Aorta (tissue), 5 donors: ENCODE measurements at regions not wholly inside any gene's neighbourhood (a gene's known extent, or its start where the extent isn't known, plus 50 kb on each side); places are given as distances from the start of the nearest gene placed in this dataset.

Experiments used
- ATAC-seq: fragments of 200-7000 bp; cut with Tn5 transposase; one replicate; pipeline ENCODE4 v1.9.1; 2022; ENCODE audit warnings: moderate library complexity; ENCODE audit not compliant: low FRiP score
- DNase-seq, 2 donors: peaks; one replicate each; pipeline ENCODE4 v3.0.0-alpha.2; 2020
- H3K27ac ChIP-seq, 2 donors: one replicate each; pipeline ENCODE4 v1.5.1; 2013; ENCODE audit warnings: low read length in 2 of 2, mild to moderate bottlenecking in 2 of 2, moderate library complexity in 2 of 2, control low read depth in 1 of 2, inconsistent platforms in 1 of 2, low read depth in 1 of 2
- H3K27me3 ChIP-seq, 2 donors: one replicate each; pipeline ENCODE4 v1.6.1; 2013; ENCODE audit warnings: control low read depth in 1 of 2, low read length in 1 of 2, mild to moderate bottlenecking in 1 of 2, moderate library complexity in 1 of 2; ENCODE audit not compliant: insufficient read depth in 2 of 2, control insufficient read depth in 1 of 2
- H3K36me3 ChIP-seq, 2 donors: one replicate each; pipeline ENCODE4 v1.6.1; 2013; ENCODE audit warnings: control low read depth in 1 of 2, low read length in 1 of 2, mild to moderate bottlenecking in 1 of 2; ENCODE audit not compliant: insufficient read depth in 2 of 2, control insufficient read depth in 1 of 2
- H3K4me1 ChIP-seq, 2 donors: one replicate each; pipeline ENCODE4 v1.6.1; 2013; ENCODE audit warnings: low read length in 2 of 2, control low read depth in 1 of 2, mild to moderate bottlenecking in 1 of 2, moderate library complexity in 1 of 2; ENCODE audit not compliant: insufficient read depth in 2 of 2, control insufficient read depth in 1 of 2
- H3K4me3 ChIP-seq, 2 donors: one replicate each; pipeline ENCODE4 v1.5.1; 2013; ENCODE audit warnings: low read length in 2 of 2, control low read depth in 1 of 2, mild to moderate bottlenecking in 1 of 2
- H3K9me3 ChIP-seq: one replicate; pipeline ENCODE4 v1.6.1; 2013; ENCODE audit warnings: mild to moderate bottlenecking, low read length; ENCODE audit not compliant: control insufficient read depth
- whole genome bisulfite sequencing, 2 donors: extraction: QIAGEN DNeasy Blood & Tissue Kit; methylation state at CpG; one replicate each; pipeline ENCODE4 v1.1.7; 2013; 5-methylcytosine and 5-hydroxymethylcytosine counted together
- intact Hi-C, 2 donors: fragments of 100-400 bp; cut with DNase I; formaldehyde crosslinking; loops; one replicate each; pipeline versions ENCODE4 v1.14.2 to v1.15.0; 2022
- donor health status: healthy with polysubstance abuse.
- donor health status: Bipolar disorder and iron deficiency.
- donor health status: DM: no; HTN: no; CAD: no.
- donor health status: DM: no; HTN: no; CAD: no.
- donor health status: DM: yes; HTN: yes; CAD: no.

- Histone ChIP-seq H3K9me3 (no peaks in the 10 kb centered on the region), H3K27ac (no peak overlapping the region), H3K36me3 (no peaks in the 10 kb centered on the region), H3K4me3 (no peak overlapping the region), H3K4me1 (no peaks in the 10 kb centered on the region), H3K27me3 (no peaks in the 10 kb centered on the region)
- intact Hi-C loops: no loop called here
- WGBS, 2 donors: 54 to 81% methylated on average over 5 of the region's 5 CpGs
- no peak for ATAC-seq
- no peak for DNase-seq
Observed at GRCh38 chr10:130808243-130808642, 503.3 kb downstream of the TCERG1L start.

- no peaks in the 10 kb centered on the region for H3K27me3 ChIP-seq
- no peaks in the 10 kb centered on the region for H3K4me1 ChIP-seq
- H3K9me3 ChIP-seq: no peaks in the 10 kb centered on the region
- H3K36me3 ChIP-seq: no peaks in the 10 kb centered on the region
- ATAC-seq (no peak), DNase-seq (no peak)
- H3K4me3 ChIP-seq: no peak overlapping the region
- 47 to 49% methylated on average over 4 of the region's 4 CpGs for WGBS, 2 donors
- no peak overlapping the region for H3K27ac ChIP-seq
- intact Hi-C loops: no loop called here
Observed at GRCh38 chr10:130808686-130809085, 502.8 kb downstream of the TCERG1L start.

GRCh38 chr10:130809181-130809580, 502.3 kb downstream of the TCERG1L start:
- ATAC-seq (no peak), DNase-seq (no peak)
- Histone ChIP-seq H3K27ac (no peak overlapping the region), H3K4me1 (no peaks in the 10 kb centered on the region), H3K36me3 (no peaks in the 10 kb centered on the region), H3K9me3 (no peaks in the 10 kb centered on the region), H3K27me3 (no peaks in the 10 kb centered on the region), H3K4me3 (no peak overlapping the region)
- 67 to 69% methylated on average over 9 of the region's 9 CpGs for WGBS, 2 donors
- intact Hi-C loops: no loop called here

GRCh38 chr10:130809761-130810515, 501.6 kb downstream of the TCERG1L start:
- H3K27me3 ChIP-seq: no peaks in the 10 kb centered on the region
- ATAC-seq (no peak), DNase-seq (no peak)
- no peak overlapping the region for H3K4me3 ChIP-seq
- WGBS, 2 donors: 61 to 62% methylated on average over 22 of the region's 22 CpGs
- H3K27ac ChIP-seq: no peak overlapping the region
- H3K9me3 ChIP-seq: no peaks in the 10 kb centered on the region
- no peaks in the 10 kb centered on the region for H3K4me1 ChIP-seq
- intact Hi-C loops: no loop called here
- H3K36me3 ChIP-seq: no peaks in the 10 kb centered on the region

GRCh38 chr10:130810856-130811255, 500.7 kb downstream of the TCERG1L start:
- no peak for DNase-seq
- ATAC-seq: no peak
- Histone ChIP-seq H3K4me3 (no peak overlapping the region), H3K4me1 (no peaks in the 10 kb centered on the region), H3K27me3 (no peaks in the 10 kb centered on the region), H3K27ac (no peak overlapping the region), H3K36me3 (no peaks in the 10 kb centered on the region), H3K9me3 (no peaks in the 10 kb centered on the region)
- intact Hi-C loops: no loop called here
- WGBS, 2 donors: 86 to 87% methylated on average over 14 of the region's 14 CpGs

- DNase-seq (no peak), ATAC-seq (no peak)
- Histone ChIP-seq H3K4me3 (no peak overlapping the region), H3K36me3 (no peaks in the 10 kb centered on the region), H3K27me3 (no peaks in the 10 kb centered on the region), H3K4me1 (no peaks in the 10 kb centered on the region), H3K27ac (no peak overlapping the region), H3K9me3 (no peaks in the 10 kb centered on the region)
- intact Hi-C loops: no loop called here
- 83 to 85% methylated on average over 14 of the region's 14 CpGs for WGBS, 2 donors
Observed at GRCh38 chr10:130812381-130813148, 499.0 kb downstream of the TCERG1L start.

- Histone ChIP-seq H3K27me3 (no peaks in the 10 kb centered on the region), H3K36me3 (no peaks in the 10 kb centered on the region), H3K4me1 (no peaks in the 10 kb centered on the region), H3K4me3 (no peak overlapping the region), H3K9me3 (no peaks in the 10 kb centered on the region), H3K27ac (no peak overlapping the region)
- DNase-seq (peak in 1 of 2 donors; percentile 31), ATAC-seq (no peak)
- intact Hi-C loops: no loop called here
- 80 to 85% methylated on average over 7 of the region's 7 CpGs for WGBS, 2 donors
Observed at GRCh38 chr10:130814610-130815009, 496.9 kb downstream of the TCERG1L start.

- 74 to 75% methylated on average over 23 of the region's 23 CpGs for WGBS, 2 donors
- H3K27ac ChIP-seq: no peak overlapping the region
- intact Hi-C loops: no loop called here
- H3K4me3 ChIP-seq: no peak overlapping the region
- H3K36me3 ChIP-seq: no peaks in the 10 kb centered on the region
- H3K27me3 ChIP-seq: no peaks in the 10 kb centered on the region
- H3K4me1 ChIP-seq: no peaks in the 10 kb centered on the region
- no peaks in the 10 kb centered on the region for H3K9me3 ChIP-seq
- DNase-seq (peak in 1 of 2 donors; percentile 61), ATAC-seq (no peak)
Observed at GRCh38 chr10:130816116-130816901, 495.2 kb downstream of the TCERG1L start.
